CD4-positive, alpha-beta T cell treated with Interferon alpha-2 for 1 hour (primary cell): ENCODE measurements at regions not wholly inside any gene's neighbourhood (a gene's known extent, or its start where the extent isn't known, plus 50 kb on each side); places are given as distances from the start of the nearest gene placed in this dataset.

ENCODE experiments used
- DNase-seq, 2 donors: peaks; one replicate each; pipeline ENCODE4 v3.0.0-alpha.2; 2020 to 2022

DNA sequence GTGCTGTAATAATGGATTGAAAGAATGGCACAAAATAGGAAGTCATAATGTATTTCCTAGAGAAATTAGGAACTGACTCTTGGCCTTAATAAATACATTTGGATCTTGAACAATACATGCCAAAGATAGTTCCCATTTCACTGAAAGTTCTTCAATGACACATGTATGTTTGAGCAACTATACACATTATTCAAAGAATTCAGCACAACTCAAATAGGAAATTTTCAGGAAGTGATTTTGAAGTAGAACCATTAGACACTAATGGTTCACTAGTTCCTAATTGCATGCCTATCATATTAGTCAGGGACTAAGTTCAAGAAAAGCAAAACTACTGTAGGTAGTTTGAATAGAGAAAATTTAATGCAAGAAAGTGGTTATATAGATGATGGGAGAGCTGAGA is 404.7 kb downstream of the LMO4 start:
- no peak for DNase-seq

DNA sequence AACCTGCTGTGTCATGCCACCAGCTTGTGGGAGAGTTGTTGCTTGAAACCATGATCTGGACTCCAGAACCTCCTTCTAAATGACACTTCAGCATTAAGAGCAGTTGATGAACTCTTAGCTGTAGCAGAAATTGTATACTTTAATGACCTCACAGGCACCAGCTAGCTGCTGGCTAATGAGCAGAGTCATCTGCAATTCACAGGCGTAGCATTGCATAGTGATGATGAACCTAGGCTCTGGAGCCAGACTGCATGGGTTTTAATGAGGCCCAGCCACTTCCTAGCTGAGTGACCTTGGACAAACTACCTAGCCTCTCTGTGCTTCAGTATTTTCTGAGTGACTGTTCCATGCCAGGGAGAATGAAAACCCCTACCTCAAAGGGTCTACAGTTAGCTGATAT is 407.1 kb downstream of the LMO4 start:
- DNase-seq: no peak

DNA sequence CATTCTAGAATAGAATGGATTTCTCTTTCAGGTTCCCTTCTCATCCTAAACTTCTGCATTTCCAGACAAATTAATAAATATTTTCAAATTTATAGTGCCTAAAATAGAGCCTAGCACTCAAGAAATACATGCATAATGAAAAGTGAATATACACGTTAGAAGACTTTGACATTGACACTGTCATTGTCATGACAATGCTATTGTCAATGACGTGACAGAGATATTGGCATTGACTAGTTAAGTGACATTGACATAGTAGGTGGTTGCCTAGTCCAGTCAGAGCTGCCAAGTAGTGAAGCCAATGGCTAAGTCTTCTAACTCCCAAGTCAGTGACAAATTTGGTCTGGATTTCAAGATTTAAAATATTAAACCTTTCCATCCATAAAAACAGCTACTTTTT is 410.5 kb downstream of the LMO4 start:
- no peak for DNase-seq

DNA sequence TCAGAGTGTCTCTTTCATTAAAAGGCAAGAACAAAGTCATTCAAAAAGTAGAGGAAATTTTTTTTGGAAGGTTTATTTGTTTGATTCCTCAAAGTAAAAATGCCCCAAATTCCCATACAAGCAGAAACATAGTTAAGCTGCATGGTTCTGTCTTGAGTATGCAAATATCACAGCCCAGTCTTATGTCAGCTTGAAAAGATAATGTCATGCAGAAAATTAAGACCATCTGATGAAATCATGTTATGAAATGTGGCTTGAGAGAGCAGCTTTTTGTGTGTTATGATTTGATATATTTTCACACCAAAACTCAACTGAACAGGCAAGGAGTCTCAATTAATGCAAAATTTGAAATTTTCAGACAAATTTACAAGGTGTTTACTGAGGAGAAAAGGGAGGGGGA is 411.0 kb downstream of the LMO4 start:
- no peak for DNase-seq

DNA sequence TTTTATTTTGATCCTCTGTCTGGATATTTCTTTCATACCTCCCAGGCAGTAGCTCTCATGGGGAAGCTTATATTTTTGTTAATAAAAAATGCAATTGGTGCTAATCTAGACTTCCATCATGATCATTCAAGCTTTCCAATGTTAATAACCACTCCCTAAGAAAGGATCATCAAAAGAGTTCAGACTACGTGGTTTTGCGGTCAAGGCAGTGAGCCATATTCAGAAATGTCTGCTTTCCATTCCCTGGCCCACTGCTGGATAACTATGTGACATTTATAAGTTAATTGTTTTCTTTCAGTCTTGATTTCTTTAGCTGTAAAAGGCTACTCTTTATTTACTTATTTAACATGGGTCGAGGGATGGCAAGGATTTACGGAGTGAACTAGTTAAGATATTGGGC is 414.6 kb downstream of the LMO4 start:
- DNase-seq: no peak

DNA sequence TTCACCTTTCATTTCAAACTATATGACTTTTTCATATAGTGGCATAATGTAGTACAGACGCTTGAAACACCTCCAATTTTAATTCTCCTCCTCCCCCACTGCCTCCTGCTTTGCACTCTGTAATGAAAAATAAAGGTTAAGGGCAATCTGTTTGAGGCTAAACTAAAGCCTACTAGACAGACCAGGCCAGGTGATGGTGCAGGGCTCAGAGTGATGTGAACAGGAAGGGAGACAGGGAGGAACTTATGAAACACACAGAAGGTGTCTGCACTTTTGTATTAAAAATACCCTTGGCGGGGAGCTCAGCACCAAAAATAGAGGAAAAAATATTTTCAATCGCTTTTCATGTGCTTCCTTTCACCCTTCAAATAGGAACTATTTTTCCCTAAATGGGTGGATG is 415.4 kb downstream of the LMO4 start:
- no peak for DNase-seq

DNA sequence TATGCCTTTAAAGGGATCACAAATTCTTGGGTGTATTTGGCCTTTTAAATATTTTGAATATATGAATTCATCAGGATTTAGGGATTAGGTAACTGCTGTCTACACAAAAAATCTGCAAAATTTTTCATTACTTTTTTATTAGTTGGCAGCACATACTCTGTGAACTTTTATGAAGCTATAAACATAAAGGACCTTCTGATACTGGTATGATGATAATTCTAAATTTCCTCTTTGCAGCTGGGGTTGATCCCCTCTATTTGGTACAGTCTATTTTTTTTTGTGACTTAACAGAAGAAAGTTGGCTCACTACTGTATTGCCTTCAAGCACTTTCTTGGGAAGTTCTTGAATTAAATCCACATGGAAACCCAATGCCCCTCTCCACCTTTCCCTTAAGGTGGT is 416.1 kb downstream of the LMO4 start:
- no peak for DNase-seq

DNA sequence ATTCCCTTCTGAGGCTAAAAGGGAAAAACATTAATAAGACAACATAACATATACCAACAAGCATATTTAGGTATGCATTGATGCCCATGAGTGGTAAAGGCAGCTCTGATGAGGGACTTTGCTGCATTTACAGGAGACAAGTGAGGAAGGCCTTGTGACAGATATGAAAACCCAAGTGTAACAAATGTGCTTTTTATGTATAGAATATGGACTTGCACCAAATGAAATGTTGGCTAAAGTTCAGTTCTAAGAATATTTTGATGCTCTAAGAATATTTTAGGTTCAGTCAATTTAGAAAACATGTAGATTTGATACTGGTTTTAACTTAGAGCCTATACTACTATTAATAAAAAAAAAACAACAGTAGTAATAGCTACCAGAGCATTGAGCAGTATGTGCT is 424.7 kb downstream of the LMO4 start:
- no peak for DNase-seq

DNA sequence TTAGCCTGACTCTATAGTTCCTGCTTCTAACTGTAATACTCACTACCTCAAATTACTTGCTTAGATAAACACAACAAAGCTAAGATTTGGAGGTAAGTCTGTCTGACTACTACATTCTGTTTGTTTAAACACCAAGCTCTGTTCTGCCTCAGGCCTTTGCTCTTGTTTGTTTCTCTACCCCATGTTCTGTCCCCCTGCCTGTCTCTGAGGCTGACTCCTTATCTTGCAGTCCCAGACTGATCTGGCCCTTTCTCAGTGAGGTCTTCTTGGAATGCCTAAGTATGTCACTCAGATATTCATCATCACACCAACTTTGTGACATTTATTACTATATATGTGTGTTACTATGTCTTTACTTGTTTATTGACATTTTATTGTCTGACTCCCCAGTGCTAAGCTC is 425.5 kb downstream of the LMO4 start:
- DNase-seq: no peak

DNA sequence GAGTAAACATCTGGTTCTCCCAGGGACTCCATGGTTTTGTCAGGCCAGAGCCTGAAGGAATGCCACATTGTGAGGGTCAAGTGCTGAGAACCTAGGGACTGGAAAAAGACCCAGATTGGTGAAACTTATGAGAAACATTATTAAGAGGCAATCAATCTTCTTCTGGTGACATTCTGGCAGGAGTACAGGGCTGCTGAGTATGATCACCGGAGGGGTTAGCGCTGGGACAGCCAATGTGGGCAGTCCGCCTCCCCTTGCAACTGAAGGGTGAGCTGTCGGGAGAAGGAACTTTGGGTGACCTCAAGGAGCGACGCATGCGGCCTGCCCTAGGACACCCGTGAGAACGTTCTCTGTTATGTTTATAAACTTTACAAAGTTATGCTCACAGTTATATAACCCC is 429.0 kb downstream of the LMO4 start:
- no peak for DNase-seq

DNA sequence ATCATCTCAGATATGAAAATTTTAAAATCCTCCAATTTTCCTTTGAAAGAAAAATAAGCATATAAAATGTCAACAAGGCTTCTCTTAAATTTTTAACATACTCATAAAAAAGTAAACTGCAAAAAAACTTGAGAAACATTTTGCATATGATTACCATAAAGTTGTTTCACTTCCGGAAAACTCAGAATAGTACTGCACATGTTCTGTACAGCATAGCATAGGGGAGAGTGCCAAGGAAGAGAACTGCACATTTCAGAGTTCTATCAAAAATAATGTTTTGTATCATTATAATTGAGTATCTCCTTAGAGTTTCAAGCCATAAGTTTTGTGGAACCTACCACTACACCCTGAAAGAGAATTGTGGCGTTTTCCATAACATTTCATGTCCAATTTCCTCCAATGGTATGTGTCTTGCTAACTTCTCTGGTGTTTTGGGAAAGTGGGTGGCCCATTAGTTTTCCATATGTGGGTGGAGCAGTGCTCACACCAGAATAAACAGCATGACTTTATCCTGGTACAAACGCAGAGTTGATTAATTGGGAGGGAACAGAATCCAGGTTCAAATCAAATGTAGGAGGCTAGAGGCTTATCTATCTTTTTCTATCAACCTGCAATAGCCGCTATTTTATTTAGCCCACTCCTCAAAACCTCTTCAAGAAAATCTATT is 430.9 kb downstream of the LMO4 start:
- DNase-seq: no peak

DNA sequence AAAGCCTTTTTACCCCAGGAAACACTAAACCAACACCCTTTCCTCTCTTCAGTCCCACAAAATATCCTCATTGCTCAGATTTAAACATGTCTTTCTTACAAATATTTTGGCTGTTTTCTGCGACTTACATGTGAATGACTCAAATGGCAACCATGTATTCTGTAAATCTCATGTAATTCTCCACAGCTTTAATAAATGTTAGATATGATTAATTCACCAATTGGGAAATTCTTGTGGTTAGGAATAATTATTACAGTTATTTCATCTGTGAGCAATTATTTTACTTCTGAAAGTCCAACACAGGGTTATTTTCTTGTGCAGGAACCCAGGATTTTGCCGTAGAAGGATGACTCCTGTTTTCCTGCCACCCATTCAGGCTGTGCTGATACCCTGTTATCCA is 431.5 kb downstream of the LMO4 start:
- no peak for DNase-seq

DNA sequence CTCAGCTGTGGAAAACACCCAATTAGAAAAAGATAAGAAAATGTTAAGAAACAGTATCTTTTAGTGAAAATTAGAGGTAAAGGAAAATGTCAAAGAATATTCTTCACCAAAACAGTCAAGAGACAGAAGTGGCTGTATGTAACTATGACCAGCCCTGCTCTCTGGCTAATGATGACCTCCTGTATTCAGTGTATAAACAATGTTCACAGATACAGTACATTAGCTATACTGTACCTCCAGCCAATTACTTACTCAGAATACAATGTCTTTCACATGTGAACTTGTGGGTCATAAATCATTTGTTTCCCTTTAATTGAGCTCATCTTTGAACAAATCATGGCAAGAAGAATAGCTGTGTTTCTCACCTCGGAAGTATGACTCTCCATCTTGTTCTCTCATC is 432.0 kb downstream of the LMO4 start:
- no peak for DNase-seq

DNA sequence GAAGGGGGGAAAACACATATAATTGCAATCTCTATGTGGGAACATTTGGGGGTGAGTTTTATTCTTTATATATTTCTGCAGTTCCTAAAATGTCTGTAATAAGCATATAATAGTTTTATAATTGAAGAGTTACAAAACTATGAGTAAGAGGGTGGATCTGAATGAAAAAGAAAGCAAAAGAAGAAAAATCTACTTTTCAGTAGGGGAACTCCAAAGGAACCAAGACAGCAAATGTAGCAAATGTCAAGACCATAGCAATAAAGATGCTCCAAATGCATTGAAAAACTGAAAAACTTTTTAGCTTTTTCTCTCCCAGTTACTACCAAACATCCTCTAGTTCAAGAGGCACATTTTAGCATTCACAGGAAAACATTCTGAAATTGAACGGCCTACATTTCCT is 434.8 kb downstream of the LMO4 start:
- no peak for DNase-seq

DNA sequence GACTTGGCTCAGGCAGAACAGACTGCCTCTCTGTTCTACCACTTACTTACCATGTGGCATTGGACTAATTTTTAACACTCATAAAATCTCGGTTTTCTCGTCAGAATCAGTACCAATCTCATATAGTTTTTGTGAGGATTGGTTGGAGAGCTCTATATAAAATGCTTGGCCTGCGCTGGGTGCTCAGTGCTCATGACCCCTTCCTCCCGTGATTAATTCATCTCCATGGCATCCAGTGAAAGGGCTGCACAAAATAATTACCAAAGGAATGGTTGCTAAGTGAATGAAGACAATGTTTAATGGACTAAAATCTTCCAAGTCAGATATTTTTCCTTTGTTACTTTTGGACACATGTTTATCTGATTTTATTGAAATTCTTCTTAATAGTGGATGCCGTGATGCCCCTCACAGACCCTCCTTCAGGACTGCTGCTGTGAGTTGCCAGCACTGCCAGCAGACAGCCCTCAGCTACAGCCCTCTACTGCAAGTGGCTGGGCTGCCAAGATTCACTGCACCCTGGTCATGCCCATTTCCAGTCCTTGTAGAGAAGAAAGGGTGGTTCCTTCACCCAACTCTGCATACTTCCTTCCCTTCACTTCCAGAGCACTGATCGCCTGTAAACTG is 436.5 kb downstream of the LMO4 start:
- no peak for DNase-seq

DNA sequence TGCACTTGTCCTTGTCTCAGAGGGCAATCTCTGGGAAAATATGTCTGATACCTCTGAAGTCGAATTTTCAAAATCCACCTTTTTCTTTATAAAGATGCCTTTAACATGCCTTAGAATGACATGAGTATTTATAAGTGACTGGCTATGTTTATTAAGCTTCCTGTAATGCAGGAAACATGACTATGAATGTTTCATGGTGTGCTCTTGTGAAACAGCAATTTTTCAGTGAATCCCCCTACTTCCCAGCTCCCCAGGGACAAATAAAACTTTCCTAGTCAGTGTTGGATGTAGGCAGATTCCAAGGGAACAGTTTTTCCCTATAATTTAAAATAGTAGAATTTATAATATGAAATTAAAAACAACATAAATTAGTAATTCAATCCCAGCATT is 437.0 kb downstream of the LMO4 start:
- DNase-seq: no peak

DNA sequence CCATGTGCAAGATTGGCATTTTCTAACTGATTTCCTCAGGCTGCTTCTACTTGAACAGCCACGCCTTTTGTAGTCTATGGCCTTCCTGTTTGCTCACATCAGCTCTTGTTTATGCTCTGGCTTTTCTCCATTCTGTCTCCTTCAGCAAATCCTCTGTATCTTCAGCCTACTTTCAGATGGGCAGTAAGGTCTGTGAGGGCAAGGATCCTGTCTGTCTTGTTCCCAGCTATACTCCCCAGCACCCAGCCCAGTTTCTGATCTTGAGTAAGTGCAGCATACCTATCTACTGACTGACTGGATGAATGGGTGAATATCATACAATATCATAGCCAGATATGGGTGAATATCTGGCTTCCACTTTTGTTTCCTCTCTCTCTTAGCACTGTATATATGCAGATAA is 438.1 kb downstream of the LMO4 start:
- no peak for DNase-seq

DNA sequence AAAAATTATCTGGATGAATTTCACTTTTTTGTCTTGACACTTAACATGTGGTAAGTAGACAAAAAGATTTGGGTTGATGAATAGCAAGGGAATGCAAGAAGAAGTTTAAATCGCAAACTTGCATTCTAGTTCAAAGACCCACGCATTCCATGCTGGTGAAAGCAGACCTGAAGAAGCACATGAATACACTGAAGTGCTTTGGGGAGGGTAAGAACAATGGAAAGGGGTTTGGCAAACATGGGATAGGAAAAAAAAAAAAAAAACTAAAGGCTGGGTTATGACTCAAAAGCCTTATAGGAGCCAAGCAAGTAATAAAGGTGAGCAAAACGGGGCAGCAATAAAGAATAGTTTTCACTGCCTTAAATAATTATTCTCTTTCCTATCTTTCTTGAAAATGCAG is 450.2 kb downstream of the LMO4 start:
- no peak for DNase-seq

DNA sequence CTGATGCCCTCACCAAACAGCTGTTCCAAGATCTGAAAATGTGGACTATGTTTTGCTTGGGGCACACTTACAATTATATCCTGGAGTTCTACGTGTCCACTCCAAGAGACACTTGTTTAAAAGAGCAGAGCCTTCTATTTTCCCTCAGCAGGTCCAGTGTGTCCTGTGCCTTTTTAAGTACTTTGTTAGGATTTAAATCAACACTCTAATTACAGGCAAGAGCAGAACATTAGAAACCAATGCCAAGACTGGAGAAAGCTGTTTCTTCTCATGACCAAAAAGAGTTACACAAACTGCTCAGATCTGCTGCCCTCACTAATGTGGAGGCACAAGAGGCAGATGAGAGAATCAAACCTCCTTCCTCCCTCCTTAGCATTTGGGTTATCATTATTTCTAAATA is 452.9 kb downstream of the LMO4 start:
- no peak for DNase-seq

DNA sequence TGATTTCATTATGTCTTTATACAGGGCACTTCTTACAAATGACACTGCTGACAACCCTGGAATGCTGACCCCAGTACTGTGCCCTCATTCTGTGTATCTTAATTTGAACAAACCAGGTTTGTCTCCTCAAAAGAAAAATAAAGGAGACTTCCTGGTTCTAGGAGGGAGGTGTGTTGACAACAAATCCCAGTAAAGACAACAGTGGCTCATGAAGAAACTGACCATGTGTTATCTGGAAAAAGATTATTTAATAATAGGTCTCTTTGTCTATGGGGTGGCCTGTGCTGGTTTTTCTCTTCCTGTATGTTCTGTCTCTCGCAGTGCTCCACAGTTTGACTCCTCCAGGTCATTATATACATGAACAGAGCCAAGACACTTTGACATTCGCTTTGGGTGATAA is 454.6 kb downstream of the LMO4 start:
- no peak for DNase-seq

DNA sequence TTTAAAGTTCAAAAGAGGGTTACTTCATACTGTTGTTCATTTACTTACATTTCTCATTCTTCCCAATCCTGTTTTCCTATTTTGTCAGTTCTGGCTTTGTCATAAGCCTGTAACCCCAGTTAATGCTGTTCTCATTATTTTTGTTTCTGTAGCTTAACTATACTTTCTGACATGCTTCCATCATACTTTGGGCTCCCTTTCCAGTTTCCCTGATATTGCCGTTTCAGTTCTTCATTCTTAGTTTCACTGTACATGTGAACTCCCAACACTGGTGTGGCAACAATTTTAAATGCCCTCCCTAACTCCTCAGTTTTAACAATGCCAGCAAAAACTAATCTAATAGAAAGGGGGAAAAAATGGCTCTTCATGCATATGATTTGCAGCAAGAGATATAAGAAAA is 456.7 kb downstream of the LMO4 start:
- DNase-seq: no peak

DNA sequence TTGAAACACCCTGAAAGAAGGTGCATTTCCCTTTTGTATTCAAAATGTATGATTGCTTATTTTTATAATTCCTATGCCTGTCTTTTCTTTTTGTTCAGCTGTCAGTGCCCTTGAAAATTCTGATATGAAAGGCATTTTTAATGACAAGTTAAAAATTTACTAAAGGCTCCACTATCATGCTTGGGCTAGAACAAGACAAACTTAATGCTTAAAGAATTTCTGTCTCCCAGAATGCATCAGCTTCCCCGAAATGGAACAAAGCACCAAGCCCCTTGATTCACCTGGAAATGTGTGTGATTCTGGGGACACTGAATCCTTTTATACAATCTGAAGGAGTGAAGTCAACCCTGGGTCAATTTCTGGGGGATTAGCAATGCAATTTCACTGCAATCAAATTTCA is 457.5 kb downstream of the LMO4 start:
- DNase-seq: no peak

DNA sequence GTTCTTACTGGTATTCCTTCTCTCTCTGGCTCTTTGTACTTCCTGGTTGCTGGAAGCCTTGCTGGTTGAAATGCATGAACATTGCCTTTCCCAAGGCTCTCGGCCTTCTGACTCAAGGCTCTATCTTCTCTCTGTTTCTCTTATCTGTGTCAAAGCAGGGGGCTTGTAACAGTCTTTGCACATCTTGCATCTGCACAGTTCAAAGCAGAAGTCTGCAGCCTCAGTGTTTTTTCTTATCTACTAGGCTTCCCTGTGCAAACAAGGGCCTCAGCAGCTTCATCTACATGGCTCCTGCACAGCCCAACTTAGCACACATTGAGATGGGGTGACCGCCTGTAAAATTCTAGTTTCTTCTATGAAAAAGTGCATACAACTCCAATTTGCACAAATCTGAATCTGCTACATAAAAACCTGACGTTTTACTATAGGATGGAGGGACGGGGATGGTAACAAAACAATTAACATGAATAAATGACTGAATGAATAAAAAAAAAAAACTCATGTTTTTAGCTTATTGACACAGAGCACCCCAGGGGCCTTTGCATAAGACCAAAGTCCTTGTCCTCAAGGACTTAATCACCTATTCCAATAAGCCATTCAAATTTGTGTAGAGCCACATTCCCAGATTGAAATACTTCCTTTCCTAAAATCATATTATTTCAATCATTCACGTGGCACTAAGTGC is 458.3 kb downstream of the LMO4 start:
- DNase-seq: no peak

DNA sequence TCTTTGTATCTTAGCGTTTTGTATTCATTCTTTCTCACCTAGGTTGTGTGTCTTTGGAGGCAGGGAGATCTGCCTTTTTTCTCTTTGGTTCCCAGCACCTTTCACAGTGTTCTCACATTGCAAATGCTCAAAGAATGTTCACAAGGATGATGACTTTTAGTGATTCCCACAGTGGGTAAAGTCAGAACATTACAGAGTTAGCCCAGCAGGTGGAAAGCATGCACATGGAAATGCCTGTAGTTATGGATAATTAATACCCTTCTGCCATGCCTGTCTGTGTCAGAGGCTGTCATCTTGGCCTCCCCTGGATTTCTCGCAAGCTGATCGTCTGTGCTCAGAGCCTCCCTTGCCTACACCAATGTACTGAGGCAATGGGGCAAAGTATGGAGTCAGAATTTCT is 458.9 kb downstream of the LMO4 start:
- no peak for DNase-seq

DNA sequence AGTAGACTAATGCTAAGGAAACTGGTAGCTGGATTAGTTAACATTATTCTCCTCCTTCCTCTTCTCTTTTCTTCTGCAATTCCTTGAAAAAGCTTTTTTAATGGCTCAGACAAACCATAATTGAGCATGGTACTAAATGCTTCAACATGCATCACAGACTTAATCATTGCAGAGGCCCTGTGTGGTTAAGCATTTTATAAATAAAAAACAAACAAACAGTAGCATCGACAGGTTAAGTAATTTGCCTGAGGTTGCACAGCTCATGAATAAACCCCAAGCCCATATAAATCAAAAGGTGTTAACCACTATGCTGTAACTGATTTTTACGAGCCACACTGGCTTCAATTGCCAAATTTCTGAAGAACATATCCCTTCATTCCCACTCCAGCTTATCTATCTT is 462.1 kb downstream of the LMO4 start:
- DNase-seq: no peak
